ENCODE measurements at regions not wholly inside any gene's neighbourhood (a gene's known extent, or its start where the extent isn't known, plus 50 kb on each side); places are given as distances from the start of the nearest gene placed in this dataset.
A peak's percentile ranks its signal among the peaks of the same experiment; 100 is the strongest.

GRCh38 chr19:30667227-30667626, 295.0 kb downstream of the ZNF536 start:
- no peak for DNase-seq

GRCh38 chr19:30666301-30666803, 294.2 kb downstream of the ZNF536 start:
- DNase-seq: peak in 1 of 3 donors; percentile 61

GRCh38 chr19:30665449-30665848, 293.3 kb downstream of the ZNF536 start:
- no peak for DNase-seq

GRCh38 chr19:30663611-30664174, 291.5 kb downstream of the ZNF536 start:
- peak in 1 of 3 donors; percentile 30 for DNase-seq

GRCh38 chr19:30662211-30662861, 290.2 kb downstream of the ZNF536 start:
- DNase-seq: peak in 2 of 3 donors; percentile 53 to 74

- DNase-seq: no peak
These were observed 287.5 kb downstream of the ZNF536 start for GRCh38 chr19:30659638-30660037.

- DNase-seq: no peak
These were observed 284.4 kb downstream of the ZNF536 start for GRCh38 chr19:30656520-30657100.

GRCh38 chr19:30653646-30654386, 281.6 kb downstream of the ZNF536 start:
- DNase-seq: no peak

- no peak for DNase-seq
These were observed 280.6 kb downstream of the ZNF536 start for GRCh38 chr19:30652751-30653150.

GRCh38 chr19:30651691-30652090, 279.5 kb downstream of the ZNF536 start:
- no peak for DNase-seq

- no peak for DNase-seq
These were observed 278.9 kb downstream of the ZNF536 start for GRCh38 chr19:30651066-30651465.

- DNase-seq: peak; percentile 65 to 86 (median 73)
These were observed 277.9 kb downstream of the ZNF536 start for GRCh38 chr19:30649934-30650614.

- no peak for DNase-seq
These were observed 277.0 kb downstream of the ZNF536 start for GRCh38 chr19:30648866-30649862.

- DNase-seq: no peak
These were observed 275.9 kb downstream of the ZNF536 start for GRCh38 chr19:30647891-30648720.

- DNase-seq: no peak
These were observed 274.6 kb downstream of the ZNF536 start for GRCh38 chr19:30646806-30647205.

- DNase-seq: no peak
These were observed 273.9 kb downstream of the ZNF536 start for GRCh38 chr19:30645946-30646577.

GRCh38 chr19:30640252-30640965, 268.2 kb downstream of the ZNF536 start:
- DNase-seq: peak; percentile 58 to 80 (median 63)

- no peak for DNase-seq
These were observed 266.7 kb downstream of the ZNF536 start for GRCh38 chr19:30638889-30639288.
